ENCODE measurements at regions not wholly inside any gene's neighbourhood (a gene's known extent, or its start where the extent isn't known, plus 50 kb on each side); places are given as distances from the start of the nearest gene placed in this dataset.

DNA sequence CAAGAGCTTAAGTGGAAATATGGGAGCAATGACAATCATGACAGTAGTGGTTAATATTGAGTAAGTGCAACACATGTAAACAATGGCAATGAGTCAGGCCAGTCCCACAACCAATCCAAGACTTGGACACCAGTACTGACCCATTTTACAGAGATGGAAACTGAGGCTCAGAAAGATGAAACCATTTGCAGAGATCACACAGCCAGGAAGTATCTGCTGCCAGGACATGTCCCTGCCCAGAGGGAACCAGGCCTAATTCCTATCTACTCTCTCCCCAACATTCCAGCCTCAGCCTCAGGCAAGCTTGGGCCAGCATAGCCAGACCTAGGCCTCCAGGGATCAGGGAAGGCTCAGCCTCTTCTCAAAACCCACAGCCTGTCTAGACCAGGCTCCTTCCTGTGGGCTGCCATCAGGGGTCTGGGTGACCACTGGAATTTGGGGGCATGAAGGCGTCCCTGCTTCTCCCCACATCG, 395.1 kb downstream of the MN1 start:
- no peak for DNase-seq

DNA sequence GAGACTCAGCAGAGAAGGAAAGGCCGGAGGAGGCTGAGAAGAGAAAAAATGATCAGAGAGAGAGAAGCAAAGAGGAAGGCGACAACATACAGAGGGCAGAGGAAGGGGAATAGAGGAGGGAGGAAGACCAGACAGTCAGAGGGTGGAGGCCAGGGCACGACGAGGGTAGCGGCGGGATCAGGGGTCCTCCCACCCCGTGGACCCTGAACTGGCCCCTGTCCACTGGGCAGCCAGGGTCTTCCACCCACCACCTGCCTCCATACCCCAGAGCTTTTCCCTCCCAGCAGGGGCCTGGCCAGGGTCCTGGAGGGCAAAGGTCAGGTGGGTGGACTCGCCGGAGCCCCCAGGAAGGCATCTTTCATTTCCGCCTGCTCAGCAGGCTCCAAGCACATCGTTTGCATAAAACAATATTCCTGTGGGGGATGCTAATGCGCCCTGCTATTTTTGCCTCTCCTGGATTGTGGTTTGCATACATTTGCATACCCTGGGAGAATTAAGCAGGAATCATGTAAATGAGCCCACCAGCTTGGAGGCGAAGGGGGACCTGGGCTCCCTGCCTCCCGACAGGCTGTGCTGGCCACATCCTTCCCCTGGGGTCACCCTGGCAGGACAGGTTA, 394.1 kb downstream of the MN1 start:
- no peak for DNase-seq

GRCh38 chr22:27408068-27408467, 393.5 kb downstream of the MN1 start:
- DNase-seq: no peak

DNA sequence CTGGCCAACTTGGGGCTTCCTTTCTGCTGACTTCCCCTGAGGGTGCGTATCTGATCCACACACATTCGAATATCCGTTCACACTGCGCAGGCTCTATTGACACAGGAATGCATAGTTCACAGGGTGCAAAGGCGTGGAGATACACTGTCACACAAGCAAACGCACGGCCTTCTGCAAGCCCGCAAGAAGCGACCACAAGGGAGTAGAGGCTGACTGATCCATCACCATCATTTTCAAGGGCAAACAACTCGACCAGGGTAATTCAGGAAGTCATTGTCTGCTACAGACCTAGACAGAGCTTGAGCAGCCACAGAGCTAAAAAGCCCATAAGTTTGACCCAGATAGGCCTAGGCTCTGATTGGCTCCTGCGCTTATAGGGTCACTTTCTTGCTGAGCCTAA, 392.3 kb downstream of the MN1 start:
- no peak for DNase-seq

DNA sequence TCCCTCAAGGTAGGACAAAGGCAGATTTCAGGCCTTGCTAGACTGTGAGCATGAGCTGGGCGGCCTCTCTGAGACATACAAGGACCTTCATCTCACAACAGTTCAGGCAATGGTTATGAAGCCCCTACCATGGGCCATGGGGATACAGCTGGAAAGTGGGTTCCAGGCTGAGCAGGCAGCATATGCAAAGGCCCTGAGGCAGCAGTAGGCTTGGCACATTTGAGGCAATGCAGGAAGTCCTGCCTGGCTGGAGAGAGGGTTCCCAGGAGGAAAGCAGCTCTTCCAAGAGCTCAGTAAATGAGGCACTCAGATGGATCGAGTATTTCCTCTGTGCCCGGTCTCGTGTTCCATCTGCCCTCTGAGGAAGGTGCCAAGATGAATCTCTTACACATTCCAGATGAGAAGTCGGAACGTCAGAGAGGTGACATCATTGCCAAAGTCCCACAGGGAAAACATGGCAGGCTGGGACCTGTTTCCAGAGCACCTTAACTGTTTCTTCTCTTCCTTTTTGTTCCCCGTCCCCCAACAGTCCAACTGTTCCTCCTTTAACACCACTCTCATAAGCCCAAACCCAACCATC, 388.6 kb downstream of the MN1 start:
- no peak for DNase-seq

DNA sequence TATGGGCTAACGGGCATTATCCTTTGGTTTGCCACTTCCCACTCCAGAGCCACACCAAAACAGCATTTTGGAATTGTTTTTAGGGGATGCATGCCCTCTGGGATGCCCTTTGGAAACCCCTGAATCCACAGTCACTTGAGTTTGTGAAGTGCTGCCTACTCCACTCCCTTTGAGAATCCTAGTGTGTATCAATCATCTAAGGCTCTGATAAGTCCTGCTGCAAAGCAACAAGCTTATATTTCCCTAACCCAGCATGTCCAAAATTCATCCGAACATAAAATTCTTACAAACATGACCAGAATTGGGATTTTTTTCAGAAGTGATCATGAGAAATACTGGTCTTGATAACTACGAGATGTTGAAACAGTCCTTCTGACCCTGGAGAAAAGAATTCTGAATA, 387.9 kb downstream of the MN1 start:
- no peak for DNase-seq

GRCh38 chr22:27416511-27417420, 384.8 kb downstream of the MN1 start:
- DNase-seq: no peak

GRCh38 chr22:27417421-27417814, 384.1 kb downstream of the MN1 start:
- DNase-seq: no peak

GRCh38 chr22:27418261-27418660, 383.3 kb downstream of the MN1 start:
- no peak for DNase-seq

- no peak for DNase-seq
These were observed 382.1 kb downstream of the MN1 start for GRCh38 chr22:27419473-27419872.

GRCh38 chr22:27420195-27420816, 381.2 kb downstream of the MN1 start:
- no peak for DNase-seq

- no peak for DNase-seq
These were observed 380.7 kb downstream of the MN1 start for GRCh38 chr22:27420817-27421361.

DNA sequence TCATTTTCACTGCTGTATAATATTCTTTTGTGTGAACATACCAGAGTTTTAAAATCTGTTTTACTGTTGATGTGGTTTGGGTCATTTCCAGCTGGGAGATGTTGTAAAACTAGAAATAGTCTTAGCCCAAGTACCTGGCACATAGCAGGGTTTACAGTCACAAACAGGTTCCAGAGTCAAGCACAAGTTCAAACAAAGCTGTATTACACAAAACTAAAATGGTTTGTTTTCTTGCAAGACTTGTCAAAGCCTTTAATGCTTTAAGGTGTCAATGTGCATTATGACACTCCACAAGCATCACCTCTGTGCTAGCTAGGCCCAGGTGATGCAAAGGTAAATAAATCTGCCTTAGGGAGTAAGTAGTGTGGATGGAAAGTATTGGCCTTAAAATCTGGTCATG, 379.1 kb downstream of the MN1 start:
- DNase-seq: no peak

DNA sequence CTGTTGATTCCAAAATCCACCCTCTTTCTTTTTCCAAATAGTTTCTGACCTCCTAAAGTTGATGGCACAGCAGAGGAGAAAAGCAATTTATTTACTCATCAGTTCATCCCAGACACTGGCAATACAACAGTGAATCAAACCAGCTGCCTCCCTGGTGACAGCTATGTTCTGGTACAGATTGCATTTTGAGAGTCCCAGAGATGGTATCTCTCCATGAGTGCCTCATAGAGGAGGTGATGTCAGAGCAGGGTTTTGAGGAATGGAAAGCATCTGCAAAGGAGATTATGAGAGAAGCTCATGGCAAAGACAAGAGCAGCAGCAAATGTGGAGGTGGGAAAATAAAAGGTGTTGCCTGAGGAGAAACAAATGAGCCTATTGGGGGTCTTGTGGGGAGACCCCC, 377.2 kb downstream of the MN1 start:
- no peak for DNase-seq

DNA sequence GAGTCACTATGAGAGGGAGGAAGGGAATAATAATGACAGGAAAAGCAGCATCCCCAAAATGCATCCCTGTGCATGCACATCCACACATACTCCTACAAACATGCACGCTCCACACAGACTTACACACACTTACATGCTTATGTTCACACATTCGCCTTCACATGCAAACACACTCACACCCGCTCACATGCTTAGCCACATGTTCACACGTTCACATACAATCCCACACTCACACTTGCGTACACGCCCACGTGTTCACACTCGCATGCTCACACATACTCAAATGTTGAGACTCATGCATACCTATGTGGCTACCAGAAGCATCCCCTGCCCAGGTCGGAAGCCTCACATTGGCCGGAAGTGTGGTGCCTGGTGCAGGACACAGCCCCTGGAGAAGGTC, 372.1 kb downstream of the MN1 start:
- no peak for DNase-seq

DNA sequence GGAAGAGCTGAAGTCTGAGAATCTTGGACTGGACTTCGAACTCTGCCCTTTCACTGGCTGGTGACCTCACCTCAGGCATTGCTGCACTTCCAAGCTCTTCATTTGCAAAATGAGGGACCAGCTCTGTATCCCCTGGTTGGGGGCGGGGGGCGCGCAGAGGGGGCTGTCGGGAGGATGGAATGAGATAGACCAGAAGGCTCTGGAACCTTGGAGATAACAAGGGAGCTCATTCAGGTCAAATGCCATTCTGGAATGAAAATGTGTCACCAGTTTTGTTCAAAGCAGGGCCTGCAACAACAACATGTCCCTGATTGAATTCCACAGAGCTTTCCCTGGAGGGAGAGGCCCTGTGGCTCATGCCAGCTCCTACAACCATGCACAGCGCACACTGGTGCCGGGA, 370.5 kb downstream of the MN1 start:
- DNase-seq: no peak

DNA sequence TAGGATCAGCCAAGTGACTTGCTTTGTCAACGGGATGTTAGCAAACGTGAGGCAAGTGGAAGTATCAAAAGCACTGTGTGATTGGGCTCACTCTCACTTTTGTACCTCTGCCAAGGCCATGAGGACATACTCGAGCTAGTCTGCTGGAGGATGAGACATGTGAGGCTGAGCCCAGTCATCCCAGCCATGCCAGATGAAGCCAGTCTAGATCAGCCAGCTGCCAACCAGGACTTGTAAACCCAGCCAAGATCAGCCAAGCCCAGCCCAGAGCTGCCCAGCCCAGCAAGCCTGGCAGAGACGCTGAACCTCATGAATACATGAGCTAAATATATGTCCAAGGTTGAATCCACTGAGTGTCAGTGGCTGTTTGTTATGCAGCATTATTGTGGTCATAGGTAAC, 369.7 kb downstream of the MN1 start:
- no peak for DNase-seq

GRCh38 chr22:27433099-27433498, 368.5 kb downstream of the MN1 start:
- DNase-seq: no peak

- DNase-seq: no peak
These were observed 367.9 kb downstream of the MN1 start for GRCh38 chr22:27433585-27434190.

DNA sequence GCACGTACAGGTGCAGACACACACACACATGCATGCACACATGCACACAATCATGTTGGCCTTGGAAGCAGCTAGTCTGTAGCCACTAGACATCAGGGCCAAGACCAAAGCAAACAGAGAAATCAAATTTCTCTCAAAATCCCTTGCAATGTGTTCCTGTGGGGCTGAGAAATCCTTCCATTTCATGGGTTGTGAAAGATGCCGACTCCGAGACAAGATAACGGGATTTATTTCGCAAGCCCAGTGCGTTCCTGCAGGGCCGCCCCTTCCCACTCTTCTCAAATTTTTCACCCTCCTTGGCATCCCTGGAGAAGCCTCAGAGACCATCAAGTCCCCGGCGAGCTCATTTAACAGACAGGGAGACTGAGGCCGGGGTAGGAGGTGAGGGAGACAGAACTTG, 366.7 kb downstream of the MN1 start:
- no peak for DNase-seq

DNA sequence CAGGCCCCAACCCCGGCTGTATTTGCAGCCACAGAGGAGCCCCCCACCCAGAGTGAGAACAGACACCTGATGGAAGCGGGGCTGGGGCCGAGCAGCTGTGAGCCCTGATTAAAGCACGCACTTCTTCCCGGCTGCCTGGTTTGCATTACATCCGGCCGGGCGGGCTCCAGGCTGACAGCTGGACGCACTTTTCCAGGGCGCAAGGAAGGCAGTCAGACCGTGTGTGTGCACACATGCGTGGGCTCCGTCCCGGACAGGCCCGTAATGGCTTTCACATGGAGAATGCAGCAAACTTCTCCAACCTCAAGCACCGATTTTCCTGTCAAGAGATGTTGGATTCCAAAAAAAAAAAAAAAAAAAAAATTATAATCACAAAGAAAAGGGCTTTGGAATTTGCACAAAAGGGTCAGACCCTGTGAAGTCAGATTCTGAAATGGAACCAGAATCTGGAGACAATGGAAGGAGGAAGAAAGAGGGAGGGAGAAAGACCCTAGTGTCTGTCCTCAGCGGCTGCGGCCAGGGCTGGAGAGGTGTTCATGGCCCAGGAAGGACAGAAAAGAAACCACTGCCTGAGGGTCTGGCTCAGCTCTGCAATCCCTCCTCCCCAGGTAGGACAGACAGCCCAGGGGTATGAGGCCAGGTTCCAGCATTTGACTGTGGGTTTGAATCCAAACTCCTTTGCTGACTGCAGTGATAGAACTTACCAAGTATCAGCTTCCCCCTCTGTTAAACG, 365.5 kb downstream of the MN1 start:
- no peak for DNase-seq

DNA sequence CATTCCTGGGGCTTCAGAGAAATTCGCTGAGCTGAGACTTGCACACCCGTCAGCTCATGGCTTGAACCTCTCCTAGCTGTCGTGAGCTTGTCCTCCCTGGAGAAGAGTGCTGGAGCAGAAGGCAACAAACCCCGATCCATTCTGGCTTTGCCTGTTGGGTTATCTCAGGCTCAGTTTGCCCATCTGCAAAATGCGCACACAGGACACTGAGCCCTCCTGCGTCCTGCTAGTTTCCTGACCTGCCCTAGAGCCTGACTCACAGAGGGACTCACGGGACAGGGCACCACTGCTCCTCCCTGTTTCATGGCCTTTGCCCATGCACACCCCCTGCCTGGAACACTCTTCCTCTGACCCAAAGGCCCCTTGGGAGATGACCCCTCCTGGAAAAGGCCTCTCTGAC, 365.0 kb downstream of the MN1 start:
- DNase-seq: no peak
